ENCODE measurements at regions not wholly inside any gene's neighbourhood (a gene's known extent, or its start where the extent isn't known, plus 50 kb on each side); places are given as distances from the start of the nearest gene placed in this dataset.

- no peak for FAIRE-seq
- no peak for DNase-seq (ENCODE audit: insufficient read length, low spot score)
Observed at GRCh38 chr4:129345609-129346008, 249.7 kb downstream of the C4orf33 start.

- FAIRE-seq (no peak), DNase-seq (ENCODE audit: insufficient read length, low spot score) (no peak)
Observed at GRCh38 chr4:129346036-129346435, 250.1 kb downstream of the C4orf33 start.

GRCh38 chr4:129346734-129347133, 250.8 kb downstream of the C4orf33 start:
- FAIRE-seq: no peak
- no peak for DNase-seq (ENCODE audit: insufficient read length, low spot score)

- FAIRE-seq (no peak), DNase-seq (ENCODE audit: insufficient read length, low spot score) (no peak)
Observed at GRCh38 chr4:129350834-129351721, 255.1 kb downstream of the C4orf33 start.

- FAIRE-seq (no peak), DNase-seq (ENCODE audit: insufficient read length, low spot score) (no peak)
Observed at GRCh38 chr4:129352480-129352879, 256.5 kb downstream of the C4orf33 start.

- no peak for FAIRE-seq
- DNase-seq (ENCODE audit: insufficient read length, low spot score): no peak
Observed at GRCh38 chr4:129353490-129353889, 257.5 kb downstream of the C4orf33 start.

- no peak for DNase-seq (ENCODE audit: insufficient read length, low spot score)
- FAIRE-seq: no peak
Observed at GRCh38 chr4:129355031-129355430, 259.1 kb downstream of the C4orf33 start.

- FAIRE-seq: no peak
- no peak for DNase-seq (ENCODE audit: insufficient read length, low spot score)
Observed at GRCh38 chr4:129355516-129355915, 259.6 kb downstream of the C4orf33 start.

GRCh38 chr4:129358571-129358970, 262.6 kb downstream of the C4orf33 start:
- FAIRE-seq: no peak

GRCh38 chr4:129359461-129359860, 263.5 kb downstream of the C4orf33 start:
- no peak for FAIRE-seq
- DNase-seq (ENCODE audit: insufficient read length, low spot score): no peak

More at GRCh38 chr4:129358571-129358970, 262.6 kb downstream of the C4orf33 start:
- DNase-seq (ENCODE audit: insufficient read length, low spot score): no peak

GRCh38 chr4:129362691-129363274, 266.8 kb downstream of the C4orf33 start:
- FAIRE-seq (peak; percentile 92), DNase-seq (ENCODE audit: insufficient read length, low spot score) (peak; percentile 34)

GRCh38 chr4:129364747-129365452, 268.9 kb downstream of the C4orf33 start:
- DNase-seq (ENCODE audit: insufficient read length, low spot score) (no peak), FAIRE-seq (no peak)

- FAIRE-seq: no peak
- DNase-seq (ENCODE audit: insufficient read length, low spot score): no peak
Observed at GRCh38 chr4:129369361-129370010, 273.5 kb downstream of the C4orf33 start.

GRCh38 chr4:129371065-129371464, 275.1 kb downstream of the C4orf33 start:
- no peak for FAIRE-seq

GRCh38 chr4:129371926-129372325, 276.0 kb downstream of the C4orf33 start:
- DNase-seq (ENCODE audit: insufficient read length, low spot score) (no peak), FAIRE-seq (no peak)

More at GRCh38 chr4:129371065-129371464, 275.1 kb downstream of the C4orf33 start:
- no peak for DNase-seq (ENCODE audit: insufficient read length, low spot score)

GRCh38 chr4:129377131-129377845, 281.3 kb downstream of the C4orf33 start:
- DNase-seq (ENCODE audit: insufficient read length, low spot score): no peak
- no peak for FAIRE-seq

GRCh38 chr4:129378364-129378763, 282.4 kb downstream of the C4orf33 start:
- FAIRE-seq (no peak), DNase-seq (ENCODE audit: insufficient read length, low spot score) (no peak)

- no peak for DNase-seq (ENCODE audit: insufficient read length, low spot score)
- FAIRE-seq: no peak
Observed at GRCh38 chr4:129379429-129379828, 283.5 kb downstream of the C4orf33 start.

GRCh38 chr4:129384974-129385373, 289.0 kb downstream of the C4orf33 start:
- DNase-seq (ENCODE audit: insufficient read length, low spot score): no peak
- no peak for FAIRE-seq

- FAIRE-seq (no peak), DNase-seq (ENCODE audit: insufficient read length, low spot score) (no peak)
Observed at GRCh38 chr4:129387666-129388065, 291.7 kb downstream of the C4orf33 start.
